ENCODE measurements at regions not wholly inside any gene's neighbourhood (a gene's known extent, or its start where the extent isn't known, plus 50 kb on each side); places are given as distances from the start of the nearest gene placed in this dataset.

GRCh38 chr17:6910987-6911603 lies 79.6 kb upstream of the TEKT1 start:
- Histone ChIP-seq H3K4me3 (no peak overlapping the region), H3K27ac (no peak overlapping the region), H3K4me1 (peaks cover 2 to 4% of the 10 kb centered on the region in 2 donors), H3K36me3 (no peaks in the 10 kb centered on the region), H3K27me3 (no peaks in the 10 kb centered on the region), H3K9me3 (no peaks in the 10 kb centered on the region)
- TF ChIP-seq, protein P1, sequence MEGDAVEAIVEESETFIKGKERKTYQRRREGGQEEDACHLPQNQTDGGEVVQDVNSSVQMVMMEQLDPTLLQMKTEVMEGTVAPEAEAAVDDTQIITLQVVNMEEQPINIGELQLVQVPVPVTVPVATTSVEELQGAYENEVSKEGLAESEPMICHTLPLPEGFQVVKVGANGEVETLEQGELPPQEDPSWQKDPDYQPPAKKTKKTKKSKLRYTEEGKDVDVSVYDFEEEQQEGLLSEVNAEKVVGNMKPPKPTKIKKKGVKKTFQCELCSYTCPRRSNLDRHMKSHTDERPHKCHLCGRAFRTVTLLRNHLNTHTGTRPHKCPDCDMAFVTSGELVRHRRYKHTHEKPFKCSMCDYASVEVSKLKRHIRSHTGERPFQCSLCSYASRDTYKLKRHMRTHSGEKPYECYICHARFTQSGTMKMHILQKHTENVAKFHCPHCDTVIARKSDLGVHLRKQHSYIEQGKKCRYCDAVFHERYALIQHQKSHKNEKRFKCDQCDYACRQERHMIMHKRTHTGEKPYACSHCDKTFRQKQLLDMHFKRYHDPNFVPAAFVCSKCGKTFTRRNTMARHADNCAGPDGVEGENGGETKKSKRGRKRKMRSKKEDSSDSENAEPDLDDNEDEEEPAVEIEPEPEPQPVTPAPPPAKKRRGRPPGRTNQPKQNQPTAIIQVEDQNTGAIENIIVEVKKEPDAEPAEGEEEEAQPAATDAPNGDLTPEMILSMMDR (IDR thresholded peaks at IDR 0.05), result peak in 2 of 3 experiments; percentile 46 to 53
- intact Hi-C loops (cut with DNase I), result loop anchor here (5.0 kb wide), 1 partner anchor 111 kb away; the partner anchor contains the start of gene BCL6B
- DNase-seq (ENCODE audit: low spot score in 2 of 2), result no peak

DNA sequence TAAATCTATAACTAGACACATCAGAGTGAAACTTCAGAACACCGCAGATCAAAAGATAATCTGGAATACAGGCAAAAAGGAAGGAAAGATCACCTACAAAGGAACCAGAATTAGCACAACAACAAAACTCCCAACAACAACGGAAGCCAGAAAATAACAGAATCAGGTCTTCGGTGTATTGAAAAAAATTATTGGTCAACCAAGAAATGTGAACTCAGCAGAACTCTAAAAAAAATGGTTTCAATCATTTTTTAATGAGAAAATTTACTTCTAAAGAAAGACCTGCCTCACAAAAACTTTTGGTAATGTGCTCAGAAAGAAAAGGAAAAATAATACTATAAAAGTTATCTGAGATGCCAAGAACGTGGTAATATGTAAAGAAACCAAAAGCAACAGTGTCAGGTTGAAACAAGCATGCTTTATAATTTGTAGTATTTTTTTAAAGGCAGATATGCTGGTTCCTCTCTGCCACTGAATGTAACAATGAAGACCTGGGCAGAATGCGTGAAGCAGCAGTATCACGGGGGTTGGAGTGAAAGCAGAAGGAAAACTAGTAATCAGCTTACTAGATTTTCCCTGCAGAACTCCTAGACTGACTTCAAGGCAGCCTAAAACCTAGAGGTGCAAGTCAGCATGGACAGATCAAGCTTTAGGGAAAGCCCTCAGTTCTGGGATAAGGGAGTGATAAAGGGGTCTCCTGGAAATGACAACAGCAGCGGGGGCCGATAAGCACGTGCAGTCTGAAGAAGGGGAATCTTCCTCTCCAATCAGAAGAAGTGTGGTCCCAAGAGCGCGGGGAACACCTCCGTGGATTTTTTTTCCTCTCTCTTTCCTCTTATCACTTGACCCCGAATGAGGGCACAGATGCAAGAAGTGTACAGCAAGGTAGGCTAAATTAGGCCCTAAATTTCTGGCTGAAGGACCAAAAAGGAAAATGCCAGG lies 80.9 kb upstream of the TEKT1 start:
- TF ChIP-seq, protein P1 (IDR thresholded peaks at IDR 0.05), result no peak
- Histone ChIP-seq H3K4me1 (peaks cover 2 to 4% of the 10 kb centered on the region in 2 donors), H3K9me3 (no peaks in the 10 kb centered on the region), H3K27ac (no peak overlapping the region), H3K36me3 (no peaks in the 10 kb centered on the region), H3K4me3 (no peak overlapping the region), H3K27me3 (no peaks in the 10 kb centered on the region)
- intact Hi-C loops (cut with DNase I), result loop anchor here (5.0 kb wide), 1 partner anchor 110 kb away; the partner anchor contains the start of gene BCL6B
- no peak for DNase-seq (ENCODE audit: low spot score in 2 of 2)

DNA sequence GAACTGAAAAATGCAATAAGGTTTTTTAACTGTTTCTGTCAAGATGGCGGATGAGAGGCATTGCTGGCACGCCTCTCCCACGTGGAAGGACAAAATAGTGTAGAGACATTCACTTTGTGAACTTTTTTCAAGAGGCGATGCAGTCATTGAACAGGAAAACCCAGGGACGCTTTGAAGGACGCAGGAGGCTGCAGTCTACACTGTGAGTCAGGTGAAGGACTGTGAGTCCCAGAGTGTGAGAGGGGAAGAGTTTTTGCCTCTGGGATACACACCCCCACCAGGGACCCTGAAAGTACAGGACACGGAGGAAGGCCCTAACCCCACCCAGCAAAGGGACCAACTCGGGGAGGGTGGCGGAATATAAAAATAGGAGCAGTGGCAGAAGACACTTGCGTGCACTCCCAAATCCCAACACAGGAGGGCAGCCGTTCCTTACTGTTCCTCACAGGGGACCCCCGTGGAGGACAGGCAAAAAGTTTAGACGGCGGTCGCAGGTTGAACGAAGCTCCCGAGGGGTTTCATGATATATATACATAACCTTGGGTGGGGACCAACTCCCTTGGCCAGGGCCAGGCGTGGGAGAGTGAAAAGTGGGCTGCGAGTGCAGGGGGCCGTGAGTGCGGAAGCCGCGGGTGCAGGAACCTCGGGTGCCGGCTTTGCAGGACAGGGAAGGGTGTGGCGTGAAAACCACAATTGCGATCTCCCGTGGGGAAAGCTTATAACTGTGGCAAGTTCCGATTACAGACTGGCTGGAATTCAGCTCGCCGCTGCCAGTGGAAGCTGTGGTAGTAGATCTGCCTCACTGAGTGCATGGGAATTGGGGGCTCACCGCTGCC lies 82.0 kb upstream of the ALOX12 start:
- Histone ChIP-seq H3K27me3 (no peaks in the 10 kb centered on the region), H3K27ac (no peak overlapping the region), H3K4me3 (peak overlapping the region; percentile 30 to 52), H3K9me3 (no peaks in the 10 kb centered on the region), H3K4me1 (peaks cover 2 to 4% of the 10 kb centered on the region in 2 donors), H3K36me3 (no peaks in the 10 kb centered on the region)
- intact Hi-C loops (cut with DNase I), result loop anchor here (5.0 kb wide), 1 partner anchor 108 kb away; the partner anchor contains the start of gene BCL6B
- TF ChIP-seq, protein P1 (IDR thresholded peaks at IDR 0.05), result peak; percentile 66 to 86 (median 75)
- peak in 1 of 2 donors; percentile 77 for DNase-seq (ENCODE audit: low spot score in 2 of 2)

- Histone ChIP-seq H3K36me3 (no peaks in the 10 kb centered on the region), H3K27me3 (no peaks in the 10 kb centered on the region), H3K9me3 (no peaks in the 10 kb centered on the region), H3K4me3 (no peak overlapping the region), H3K27ac (no peak overlapping the region), H3K4me1 (peaks cover 2 to 4% of the 10 kb centered on the region in 2 donors)
- intact Hi-C loops (cut with DNase I), result loop anchor here (1.0 to 5.0 kb wide), 2 partner anchors 89 to 108 kb away; partner anchors contain the start of gene BCL6B
- TF ChIP-seq, protein P1 (IDR thresholded peaks at IDR 0.05), result no peak
- DNase-seq (ENCODE audit: low spot score in 2 of 2), result no peak
These were observed 81.1 kb upstream of the ALOX12 start for GRCh38 chr17:6914711-6915110.

DNA sequence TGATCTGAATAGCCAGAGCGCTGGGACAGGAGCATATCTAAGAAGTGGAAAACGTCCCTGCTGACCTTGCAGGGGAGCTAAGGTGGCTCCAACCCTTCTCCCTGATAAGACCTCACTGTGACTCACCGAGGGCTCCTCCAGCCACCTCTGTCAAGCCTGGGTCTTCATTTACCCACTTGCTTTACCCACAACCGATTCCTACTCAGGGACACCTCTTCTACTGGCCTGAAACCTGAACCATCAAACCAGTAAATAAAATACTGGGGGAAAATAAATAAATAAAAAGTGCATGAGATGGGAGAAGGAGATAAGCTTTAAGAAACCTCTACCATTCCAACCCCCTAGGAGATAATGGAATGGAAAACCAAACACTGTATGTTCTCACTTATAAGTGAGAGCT lies 80.2 kb upstream of the ALOX12 start:
- H3K9me3 ChIP-seq, result no peaks in the 10 kb centered on the region
- TF ChIP-seq, protein P1 (IDR thresholded peaks at IDR 0.05), result no peak
- H3K36me3 ChIP-seq, result no peaks in the 10 kb centered on the region
- no peaks in the 10 kb centered on the region for H3K27me3 ChIP-seq
- intact Hi-C loops (cut with DNase I), result loop anchor here (1.0 kb wide), 1 partner anchor 88 kb away; no protein-coding TSS in a partner anchor
- no peak overlapping the region for H3K27ac ChIP-seq
- DNase-seq (ENCODE audit: low spot score in 2 of 2), result no peak
- peaks cover 2 to 4% of the 10 kb centered on the region in 2 donors for H3K4me1 ChIP-seq
- no peak overlapping the region for H3K4me3 ChIP-seq
